Lung (tissue), 11 donors: ENCODE measurements at regions not wholly inside any gene's neighbourhood (a gene's known extent, or its start where the extent isn't known, plus 50 kb on each side); places are given as distances from the start of the nearest gene placed in this dataset.

ENCODE experiments used
- ATAC-seq: fragments of 200-7000 bp; cut with Tn5 transposase; one replicate; pipeline ENCODE4 v1.9.1; 2020; ENCODE audit warnings: moderate number of reproducible peaks; ENCODE audit not compliant: insufficient read depth, low FRiP score
- DNase-seq, 3 donors: peaks; one replicate each; pipeline ENCODE4 v3.0.0-alpha.2; 2013 to 2017
- H3K27ac ChIP-seq, 2 donors: one replicate each; pipeline ENCODE4 v1.5.1; 2013; ENCODE audit warnings: mild to moderate bottlenecking in 2 of 2, moderate library complexity in 2 of 2, control low read depth in 1 of 2, inconsistent platforms in 1 of 2, low read depth in 1 of 2, low read length in 1 of 2
- H3K27me3 ChIP-seq, 3 donors: one replicate each; pipeline ENCODE4 v1.5.1; 2013; ENCODE audit warnings: low read length in 2 of 3; ENCODE audit not compliant: control insufficient read depth in 3 of 3, insufficient read depth in 3 of 3
- H3K36me3 ChIP-seq, 4 donors: one replicate each; pipeline ENCODE4 v1.5.1; 2013; ENCODE audit warnings: low read length in 4 of 4, mild to moderate bottlenecking in 1 of 4, moderate library complexity in 1 of 4; ENCODE audit not compliant: control insufficient read depth in 4 of 4, insufficient read depth in 4 of 4
- H3K4me1 ChIP-seq, 5 donors: one replicate each; pipeline ENCODE4 v1.5.1; 2013; ENCODE audit warnings: low read length in 5 of 5, mild to moderate bottlenecking in 2 of 5, moderate library complexity in 1 of 5; ENCODE audit not compliant: control insufficient read depth in 5 of 5, insufficient read depth in 5 of 5
- H3K4me3 ChIP-seq: one replicate; pipeline ENCODE4 v1.5.1; 2013; ENCODE audit warnings: mild to moderate bottlenecking, control low read depth, moderate library complexity
- H3K9ac ChIP-seq, 2 donors: one replicate each; pipeline ENCODE4 v1.5.1; 2013; ENCODE audit warnings: low read length in 2 of 2, control low read depth in 1 of 2; ENCODE audit not compliant: insufficient read depth in 1 of 2
- H3K9me3 ChIP-seq, 4 donors: one replicate each; pipeline ENCODE4 v1.5.1; 2013; ENCODE audit warnings: low read length in 3 of 4, mild to moderate bottlenecking in 1 of 4, moderate library complexity in 1 of 4; ENCODE audit not compliant: control insufficient read depth in 4 of 4, insufficient read depth in 3 of 4
- CTCF ChIP-seq: IDR thresholded peaks from 2 replicates; pipeline ENCODE4 v1.5.1; 2012; ENCODE audit warnings: mild to moderate bottlenecking; ENCODE audit errors: control extremely low read depth, extremely low read depth
- WGBS, 2 donors: extraction: QIAGEN DNeasy Blood & Tissue Kit; methylation state at CpG; one replicate each; pipeline ENCODE4 v1.1.7; 2013; 5-methylcytosine and 5-hydroxymethylcytosine counted together
- donor health status: control.
- donor health status: control.
- donor health status: Bipolar disorder and iron deficiency.
- donor health status: healthy.
- donor health status: DM: yes; HTN: yes; CAD: no.

- no peak for TF ChIP-seq CTCF
- H3K27ac ChIP-seq = no peak overlapping the region
- H3K4me1 ChIP-seq = no peaks in the 10 kb centered on the region
- H3K9me3 ChIP-seq = peaks cover 0 to 3% (median 0%) of the 10 kb centered on the region in 4 donors
- no peak overlapping the region for H3K9ac ChIP-seq
- H3K36me3 ChIP-seq = no peaks in the 10 kb centered on the region
- 85 to 90% methylated on average over 2 of the region's 2 CpGs for WGBS, 2 donors
- DNase-seq = no peak
- ATAC-seq = no peak
- no peak overlapping the region for H3K4me3 ChIP-seq
- peaks cover 0 to 3% (median 0%) of the 10 kb centered on the region in 3 donors for H3K27me3 ChIP-seq
Observed at GRCh38 chr5:103407402-103407801, 148.8 kb downstream of the MACIR start.

- H3K27me3 ChIP-seq = peaks cover 0 to 3% (median 0%) of the 10 kb centered on the region in 3 donors
- TF ChIP-seq CTCF = no peak
- H3K36me3 ChIP-seq = no peaks in the 10 kb centered on the region
- no peaks in the 10 kb centered on the region for H3K4me1 ChIP-seq
- no peak overlapping the region for H3K27ac ChIP-seq
- H3K9me3 ChIP-seq = peaks cover 0 to 3% (median 0%) of the 10 kb centered on the region in 4 donors
- no peak for ATAC-seq
- no peak overlapping the region for H3K9ac ChIP-seq
- no peak for DNase-seq
- no peak overlapping the region for H3K4me3 ChIP-seq
- 76 to 78% methylated on average over 1 of the region's 1 CpG for WGBS, 2 donors
Observed at GRCh38 chr5:103404483-103404882, 145.9 kb downstream of the MACIR start.

- no peak overlapping the region for H3K9ac ChIP-seq
- no peaks in the 10 kb centered on the region for H3K36me3 ChIP-seq
- H3K4me1 ChIP-seq = no peaks in the 10 kb centered on the region
- DNase-seq = no peak
- no peak overlapping the region for H3K4me3 ChIP-seq
- peaks cover 0 to 3% (median 0%) of the 10 kb centered on the region in 3 donors for H3K27me3 ChIP-seq
- no peak overlapping the region for H3K27ac ChIP-seq
- WGBS, 2 donors = 69 to 79% methylated on average over 4 of the region's 4 CpGs
- peaks cover 0 to 3% (median 0%) of the 10 kb centered on the region in 4 donors for H3K9me3 ChIP-seq
- ATAC-seq = no peak
- TF ChIP-seq CTCF = no peak
Observed at GRCh38 chr5:103402851-103403250, 144.3 kb downstream of the MACIR start.

GRCh38 chr5:103397739-103398581 is 139.4 kb downstream of the MACIR start:
- WGBS, 2 donors = 88 to 90% methylated on average over 8 of the region's 8 CpGs
- Histone ChIP-seq H3K4me1 (peaks cover 0 to 13% (median 0%) of the 10 kb centered on the region in 5 donors), H3K9me3 (no peaks in the 10 kb centered on the region), H3K27me3 (no peaks in the 10 kb centered on the region), H3K27ac (no peak overlapping the region), H3K9ac (no peak overlapping the region), H3K4me3 (no peak overlapping the region), H3K36me3 (no peaks in the 10 kb centered on the region)
- ATAC-seq (no peak), DNase-seq (no peak)
- no peak for TF ChIP-seq CTCF
